H9 (cell line): ENCODE measurements at regions not wholly inside any gene's neighbourhood (a gene's known extent, or its start where the extent isn't known, plus 50 kb on each side); places are given as distances from the start of the nearest gene placed in this dataset.

Source experiments
- DNase-seq: peaks from one replicate; pipeline ENCODE4 v3.0.0-alpha.2; 2017
- H2AFZ ChIP-seq: one replicate; pipeline ENCODE4 v1.6.1; 2013; ENCODE audit warnings: mild to moderate bottlenecking, low read length, control low read depth, moderate library complexity
- H2AK5ac ChIP-seq: 2 replicates; pipeline ENCODE4 v1.6.1; 2013; ENCODE audit warnings: low read length, control low read depth, mixed read lengths; ENCODE audit not compliant: insufficient read length
- H2BK120ac ChIP-seq: one replicate; pipeline ENCODE4 v1.6.1; 2013; ENCODE audit warnings: low read depth, mild to moderate bottlenecking, low read length, control low read depth, inconsistent platforms; ENCODE audit not compliant: poor library complexity, severe bottlenecking
- H2BK12ac ChIP-seq: 2 replicates; pipeline ENCODE4 v1.6.1; 2013; ENCODE audit warnings: low read length, control low read depth, mixed read lengths, low read depth; ENCODE audit not compliant: insufficient read length
- H2BK15ac ChIP-seq: 2 replicates; pipeline ENCODE4 v1.6.1; 2013; ENCODE audit warnings: low read depth, low read length, control low read depth
- H2BK20ac ChIP-seq: one replicate; pipeline ENCODE4 v1.6.1; 2013; ENCODE audit warnings: low read depth, mild to moderate bottlenecking, low read length, control low read depth, inconsistent platforms; ENCODE audit not compliant: poor library complexity, severe bottlenecking
- H2BK5ac ChIP-seq: 2 replicates; pipeline ENCODE4 v1.6.1; 2013; ENCODE audit warnings: low read length, control low read depth, mixed read lengths; ENCODE audit not compliant: insufficient read length
- H3K14ac ChIP-seq: 2 replicates; pipeline ENCODE4 v1.6.1; 2013; ENCODE audit warnings: low read length, control low read depth; ENCODE audit not compliant: insufficient read depth
- H3K18ac ChIP-seq: 2 replicates; pipeline ENCODE4 v1.6.1; 2013; ENCODE audit warnings: low read depth, mild to moderate bottlenecking, mixed read lengths, low read length, control low read depth; ENCODE audit not compliant: insufficient read length
- H3K23ac ChIP-seq: 2 replicates; pipeline ENCODE4 v1.6.1; 2013; ENCODE audit warnings: low read length, control low read depth, mixed read lengths, low read depth; ENCODE audit not compliant: insufficient read length
- H3K23me2 ChIP-seq: 2 replicates; pipeline ENCODE4 v1.6.1; 2013; ENCODE audit warnings: low read depth, mild to moderate bottlenecking, mixed read lengths, low read length, control low read depth; ENCODE audit not compliant: insufficient read length, poor library complexity, severe bottlenecking
- H3K27ac ChIP-seq: 2 replicates; pipeline ENCODE4 v1.5.1; 2013; ENCODE audit warnings: low read length, control low read depth, mixed read lengths, low read depth; ENCODE audit not compliant: insufficient read length
- H3K27me3 ChIP-seq: 2 replicates; pipeline ENCODE4 v1.6.1; 2013; ENCODE audit warnings: low read length, control low read depth, inconsistent platforms; ENCODE audit not compliant: insufficient read depth
- H3K4ac ChIP-seq: 2 replicates; pipeline ENCODE4 v1.6.1; 2013; ENCODE audit warnings: low read depth, mild to moderate bottlenecking, control low read depth, inconsistent platforms, low read length, moderate library complexity
- H3K4me1 ChIP-seq: 2 replicates; pipeline ENCODE4 v1.6.1; 2013; ENCODE audit warnings: low read length, control low read depth, inconsistent platforms; ENCODE audit not compliant: insufficient read depth
- H3K4me2 ChIP-seq: 2 replicates; pipeline ENCODE4 v1.6.1; 2013; ENCODE audit warnings: low read length, control low read depth, mixed read lengths; ENCODE audit not compliant: insufficient read length, insufficient read depth
- H3K56ac ChIP-seq: 2 replicates; pipeline ENCODE4 v1.6.1; 2013; ENCODE audit warnings: low read depth, mild to moderate bottlenecking, mixed read lengths, low read length, control low read depth; ENCODE audit not compliant: insufficient read length
- H3K79me1 ChIP-seq: 2 replicates; pipeline ENCODE4 v1.6.1; 2013; ENCODE audit warnings: low read depth, mild to moderate bottlenecking, moderate library complexity, low read length, control low read depth, inconsistent platforms; ENCODE audit not compliant: insufficient read depth, poor library complexity, severe bottlenecking
- H3K79me2 ChIP-seq: 2 replicates; pipeline ENCODE4 v1.6.1; 2013; ENCODE audit warnings: low read length, control low read depth, inconsistent platforms; ENCODE audit not compliant: insufficient read depth
- H3K9ac ChIP-seq: 2 replicates; pipeline ENCODE4 v1.6.1; 2013; ENCODE audit warnings: low read length, control low read depth, mixed read lengths; ENCODE audit not compliant: insufficient read length; ENCODE audit errors: extremely low read depth
- H3K9me3 ChIP-seq: one replicate; pipeline ENCODE4 v1.6.1; 2013; ENCODE audit warnings: low read depth, low read length, inconsistent platforms; ENCODE audit not compliant: control insufficient read depth
- H3T11ph ChIP-seq: one replicate; pipeline ENCODE4 v1.6.1; 2013; ENCODE audit warnings: mild to moderate bottlenecking, low read length, control low read depth, inconsistent platforms
- H4K20me1 ChIP-seq: one replicate; pipeline ENCODE4 v1.6.1; 2013; ENCODE audit not compliant: control insufficient read depth, insufficient read length, insufficient read depth
- H4K5ac ChIP-seq: 2 replicates; pipeline ENCODE4 v1.6.1; 2013; ENCODE audit warnings: low read depth, mild to moderate bottlenecking, mixed read lengths, low read length, control low read depth; ENCODE audit not compliant: insufficient read length
- H4K8ac ChIP-seq: replicated peaks from 2 replicates; pipeline ENCODE4 v1.6.1; 2013; ENCODE audit warnings: low read length, control low read depth, mixed read lengths, low read depth; ENCODE audit not compliant: insufficient read length
- H4K91ac ChIP-seq: 2 replicates; pipeline ENCODE4 v1.6.1; 2013; ENCODE audit warnings: low read depth, mild to moderate bottlenecking, moderate library complexity, mixed read lengths, low read length, control low read depth; ENCODE audit not compliant: insufficient read length
- H3K27ac Mint-ChIP-seq, 3 experiments: 2 replicates in 2 of 3; 3 replicates in 1 of 3; pipeline ENCODE4 v1.8.0; 2020 to 2021; ENCODE audit warnings: mixed read lengths in 3 of 3, mild to moderate bottlenecking in 1 of 3, moderate library complexity in 1 of 3
- H3K27me3 Mint-ChIP-seq: 2 replicates; pipeline ENCODE4 v1.8.0; 2021; ENCODE audit warnings: low read depth, mild to moderate bottlenecking, moderate library complexity, mixed read lengths
- H3K36me3 Mint-ChIP-seq, 3 experiments: 2 replicates in 2 of 3; 3 replicates in 1 of 3; pipeline ENCODE4 v1.8.0; 2020 to 2021; ENCODE audit warnings: low read depth in 3 of 3, mixed read lengths in 3 of 3; ENCODE audit not compliant: insufficient read depth in 1 of 3
- H3K4me1 Mint-ChIP-seq, 2 experiments: 2 replicates each; pipeline ENCODE4 v1.8.0; 2020; ENCODE audit warnings: mixed read lengths in 2 of 2
- H3K4me3 Mint-ChIP-seq, 2 experiments: 2 replicates in 1 of 2; 3 replicates in 1 of 2; pipeline ENCODE4 v1.8.0; 2020 to 2021; ENCODE audit warnings: mild to moderate bottlenecking in 2 of 2, mixed read lengths in 2 of 2, moderate library complexity in 1 of 2
- H3K9me3 Mint-ChIP-seq, 2 experiments: 2 replicates in 1 of 2; 3 replicates in 1 of 2; pipeline ENCODE4 v1.8.0; 2020; ENCODE audit warnings: mild to moderate bottlenecking in 2 of 2, mixed read lengths in 2 of 2, moderate library complexity in 1 of 2
- WGBS: extraction: QIAGEN DNeasy Blood & Tissue Kit; methylation state at CpG from one replicate; pipeline ENCODE4 v1.1.7; 2013; ENCODE audit warnings: missing lambda C conversion rate, low lambda C conversion rate, mixed read lengths; ENCODE audit not compliant: insufficient read length; ENCODE audit errors: extremely low coverage; 5-methylcytosine and 5-hydroxymethylcytosine counted together
- TF ChIP-seq, protein P1 (sequence below): fragments of 200-600 bp; sonication (generic); conservative IDR thresholded peaks from 3 replicates; pipeline ENCODE4 v1.8.0; 2021; ENCODE audit warnings: antibody characterized with exemption, mild to moderate bottlenecking

DNA sequence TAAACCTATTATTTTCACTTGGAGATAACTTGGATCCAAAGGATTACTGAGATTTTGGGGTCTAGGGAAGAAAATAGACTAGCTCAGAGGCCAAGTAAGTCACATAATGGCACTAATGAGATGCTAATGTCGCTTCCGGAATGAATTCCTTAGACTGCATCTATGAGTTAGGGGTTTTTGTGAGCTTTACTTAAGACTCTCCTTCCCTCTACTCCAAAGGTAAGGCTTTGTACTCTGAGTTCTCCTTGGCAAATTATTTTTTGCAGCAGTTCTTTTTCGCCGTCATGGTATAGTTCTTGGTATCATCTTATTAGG lies 143.9 kb upstream of the KLF14 start:
- H3K79me1 ChIP-seq = no peaks in the 10 kb centered on the region
- H3K23me2 ChIP-seq = no peaks in the 10 kb centered on the region
- no peak overlapping the region for H3K9ac ChIP-seq
- no peak overlapping the region for H2BK5ac ChIP-seq
- H4K91ac ChIP-seq = no peak overlapping the region
- WGBS = no CpG with 5 or more reads among the region's 4 CpGs
- Mint-ChIP-seq H3K4me3 (no peak overlapping the region), H3K27ac (no peak overlapping the region), H3K9me3 (no peaks in the 10 kb centered on the region), H3K27me3 (no peaks in the 10 kb centered on the region), H3K4me1 (peaks cover 23 to 24% of the 10 kb centered on the region in 2 experiments), H3K36me3 (no peaks in the 10 kb centered on the region; a peak in 1 of 7 replicates)
- H2BK120ac ChIP-seq = no peak overlapping the region
- no peak overlapping the region for H3K4ac ChIP-seq
- no peak overlapping the region for H3K4me2 ChIP-seq
- no peak overlapping the region for H3K18ac ChIP-seq
- H3K9me3 ChIP-seq = no peaks in the 10 kb centered on the region
- no peaks in the 10 kb centered on the region for H3K27me3 ChIP-seq
- no peak overlapping the region for H3K27ac ChIP-seq
- H2BK12ac ChIP-seq = no peak overlapping the region
- no peak overlapping the region for H3T11ph ChIP-seq
- TF ChIP-seq, protein P1, sequence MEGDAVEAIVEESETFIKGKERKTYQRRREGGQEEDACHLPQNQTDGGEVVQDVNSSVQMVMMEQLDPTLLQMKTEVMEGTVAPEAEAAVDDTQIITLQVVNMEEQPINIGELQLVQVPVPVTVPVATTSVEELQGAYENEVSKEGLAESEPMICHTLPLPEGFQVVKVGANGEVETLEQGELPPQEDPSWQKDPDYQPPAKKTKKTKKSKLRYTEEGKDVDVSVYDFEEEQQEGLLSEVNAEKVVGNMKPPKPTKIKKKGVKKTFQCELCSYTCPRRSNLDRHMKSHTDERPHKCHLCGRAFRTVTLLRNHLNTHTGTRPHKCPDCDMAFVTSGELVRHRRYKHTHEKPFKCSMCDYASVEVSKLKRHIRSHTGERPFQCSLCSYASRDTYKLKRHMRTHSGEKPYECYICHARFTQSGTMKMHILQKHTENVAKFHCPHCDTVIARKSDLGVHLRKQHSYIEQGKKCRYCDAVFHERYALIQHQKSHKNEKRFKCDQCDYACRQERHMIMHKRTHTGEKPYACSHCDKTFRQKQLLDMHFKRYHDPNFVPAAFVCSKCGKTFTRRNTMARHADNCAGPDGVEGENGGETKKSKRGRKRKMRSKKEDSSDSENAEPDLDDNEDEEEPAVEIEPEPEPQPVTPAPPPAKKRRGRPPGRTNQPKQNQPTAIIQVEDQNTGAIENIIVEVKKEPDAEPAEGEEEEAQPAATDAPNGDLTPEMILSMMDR = no peak
- no peak overlapping the region for H2AK5ac ChIP-seq
- peaks cover 6% of the 10 kb centered on the region for H3K4me1 ChIP-seq
- H3K14ac ChIP-seq = no peak overlapping the region
- H2BK15ac ChIP-seq = no peak overlapping the region
- H4K20me1 ChIP-seq = peaks cover 2% of the 10 kb centered on the region
- no peak overlapping the region for H3K56ac ChIP-seq
- no peak overlapping the region for H4K8ac ChIP-seq
- H2BK20ac ChIP-seq = no peak overlapping the region
- no peaks in the 10 kb centered on the region for H3K79me2 ChIP-seq
- H2AFZ ChIP-seq = no peak overlapping the region
- no peak for DNase-seq
- no peak overlapping the region for H4K5ac ChIP-seq
- no peak overlapping the region for H3K23ac ChIP-seq
